Kidney (tissue), 13 donors: ENCODE measurements at regions not wholly inside any gene's neighbourhood (a gene's known extent, or its start where the extent isn't known, plus 50 kb on each side); places are given as distances from the start of the nearest gene placed in this dataset.

ENCODE experiments used
- DNase-seq, 5 donors: peaks; one replicate each; pipeline ENCODE4 v3.0.0-alpha.2; 2013 to 2020
- FAIRE-seq: peaks from 2 replicates; lab custom pipeline; 2012; peaks lifted over from hg19 to GRCh38; lab: Jason Lieb, UNC
- H3K27ac ChIP-seq, 2 donors: one replicate each; pipeline ENCODE4 v1.7.0; 2013; ENCODE audit warnings: low read depth in 2 of 2, low read length in 2 of 2, inconsistent platforms in 1 of 2
- H3K27me3 ChIP-seq: one replicate; pipeline ENCODE4 v1.7.1; 2013; ENCODE audit warnings: low read length, inconsistent platforms; ENCODE audit not compliant: control insufficient read depth, insufficient read depth
- H3K36me3 ChIP-seq, 3 donors: one replicate each; pipeline versions ENCODE4 v1.7.0 to v1.7.1; 2013; ENCODE audit warnings: low read length in 3 of 3, control low read depth in 1 of 3, inconsistent platforms in 1 of 3; ENCODE audit not compliant: insufficient read depth in 3 of 3, control insufficient read depth in 2 of 3
- H3K4me1 ChIP-seq, 3 donors: one replicate each; pipeline versions ENCODE4 v1.7.0 to v1.7.1; 2013; ENCODE audit warnings: low read length in 3 of 3, inconsistent platforms in 1 of 3, low read depth in 1 of 3; ENCODE audit not compliant: control insufficient read depth in 2 of 3, insufficient read depth in 2 of 3
- H3K4me3 ChIP-seq, 3 donors: one replicate each; pipeline versions ENCODE4 v1.7.0 to v1.8.1; 2013; ENCODE audit warnings: low read length in 3 of 3, control low read depth in 1 of 3, inconsistent platforms in 1 of 3
- H3K9ac ChIP-seq, 3 donors: one replicate each; pipeline versions ENCODE4 v1.7.0 to v1.7.1; 2013; ENCODE audit warnings: low read length in 3 of 3, control low read depth in 1 of 3, inconsistent platforms in 1 of 3
- H3K9me3 ChIP-seq, 3 donors: one replicate each; pipeline versions ENCODE4 v1.7.0 to v1.7.1; 2013; ENCODE audit warnings: low read length in 3 of 3, control low read depth in 1 of 3, inconsistent platforms in 1 of 3; ENCODE audit not compliant: control insufficient read depth in 2 of 3, insufficient read depth in 1 of 3
- CTCF ChIP-seq: IDR thresholded peaks from 3 replicates; pipeline ENCODE4 v1.5.1; 2012; ENCODE audit warnings: mild to moderate bottlenecking, moderate library complexity, borderline replicate concordance; ENCODE audit not compliant: insufficient read depth; ENCODE audit errors: extremely low read depth
- intact Hi-C: fragments of 100-400 bp; cut with DNase I; formaldehyde crosslinking; loops from one replicate; pipeline ENCODE4 v1.11.1; 2022
- donor health status: control.
- donor health status: control.
- donor health status: control.
- donor health status: control.
- donor health status: control.
- donor health status: DM: yes; HTN: yes; CAD: no.
- donor health status: Normal renal cell carcinoma (clear cell type).

- Histone ChIP-seq H3K4me1 (no peaks in the 10 kb centered on the region), H3K9ac (no peak overlapping the region), H3K27me3 (no peaks in the 10 kb centered on the region), H3K4me3 (no peak overlapping the region), H3K9me3 (no peaks in the 10 kb centered on the region), H3K27ac (no peak overlapping the region), H3K36me3 (no peaks in the 10 kb centered on the region)
- no peak for TF ChIP-seq CTCF
- DNase-seq: no peak
- FAIRE-seq: no peak
- intact Hi-C loops: no loop called here
Observed at GRCh38 chr4:20626326-20627005, 73.8 kb upstream of the PACRGL start.

- no peak for DNase-seq
- H3K36me3 ChIP-seq: no peaks in the 10 kb centered on the region
- no peak overlapping the region for H3K9ac ChIP-seq
- H3K9me3 ChIP-seq: no peaks in the 10 kb centered on the region
- H3K27ac ChIP-seq: no peak overlapping the region
- no peaks in the 10 kb centered on the region for H3K27me3 ChIP-seq
- no peak overlapping the region for H3K4me3 ChIP-seq
- no peak for TF ChIP-seq CTCF
- FAIRE-seq: no peak
- no peaks in the 10 kb centered on the region for H3K4me1 ChIP-seq
- intact Hi-C loops: no loop called here
Observed at GRCh38 chr4:20627866-20628265, 72.4 kb upstream of the PACRGL start.

GRCh38 chr4:20629186-20630106 is 70.8 kb upstream of the PACRGL start:
- Histone ChIP-seq H3K27ac (no peak overlapping the region), H3K9ac (no peak overlapping the region), H3K9me3 (no peaks in the 10 kb centered on the region), H3K27me3 (no peaks in the 10 kb centered on the region), H3K4me3 (no peak overlapping the region), H3K36me3 (no peaks in the 10 kb centered on the region), H3K4me1 (no peaks in the 10 kb centered on the region)
- FAIRE-seq: no peak
- TF ChIP-seq CTCF: no peak
- no peak for DNase-seq
- intact Hi-C loops: no loop called here
